OCI-M1 (cell line): ENCODE measurements at regions not wholly inside any gene's neighbourhood (a gene's known extent, or its start where the extent isn't known, plus 50 kb on each side); places are given as distances from the start of the nearest gene placed in this dataset.
"Not testable (repeated sequence)": the region's sequence is repeated elsewhere in the genome, so short reads cannot be mapped to it uniquely, and the experiment has no call there.

Source experiments
- DNase-seq: peaks from one replicate; lab custom pipeline; 2025; lab: John Stamatoyannopoulos, UW

- DNase-seq: no peak
These were observed 174.3 kb downstream of the CPS1 start for GRCh38 chr2:210730672-210731071.

- not testable (repeated sequence) for DNase-seq
These were observed 190.4 kb downstream of the CPS1 start for GRCh38 chr2:210746826-210747225.

GRCh38 chr2:210752532-210752931 lies 196.1 kb downstream of the CPS1 start:
- DNase-seq: no peak

- DNase-seq: no peak
These were observed 197.0 kb downstream of the CPS1 start for GRCh38 chr2:210753386-210753785.

GRCh38 chr2:210756855-210757254 lies 200.5 kb downstream of the CPS1 start:
- no peak for DNase-seq

GRCh38 chr2:210762604-210763588 lies 206.5 kb downstream of the CPS1 start:
- DNase-seq: no peak

- no peak for DNase-seq
These were observed 212.0 kb downstream of the CPS1 start for GRCh38 chr2:210768329-210768910.

- DNase-seq: no peak
These were observed 220.4 kb downstream of the CPS1 start for GRCh38 chr2:210776756-210777155.

GRCh38 chr2:210782222-210782621 lies 225.8 kb downstream of the CPS1 start:
- no peak for DNase-seq

- not testable (repeated sequence) for DNase-seq
These were observed 231.4 kb downstream of the CPS1 start for GRCh38 chr2:210787831-210788230.

- DNase-seq: no peak
These were observed 235.6 kb downstream of the CPS1 start for GRCh38 chr2:210792000-210792399.

GRCh38 chr2:210795506-210795905 lies 239.1 kb downstream of the CPS1 start:
- no peak for DNase-seq

- DNase-seq: peak; percentile 18
These were observed 241.8 kb downstream of the CPS1 start for GRCh38 chr2:210798180-210798579.

- no peak for DNase-seq
These were observed 258.0 kb downstream of the CPS1 start for GRCh38 chr2:210814251-210815025.

- DNase-seq: no peak
These were observed 260.4 kb downstream of the CPS1 start for GRCh38 chr2:210816769-210817168.

GRCh38 chr2:210818473-210818872 lies 262.1 kb downstream of the CPS1 start:
- DNase-seq: no peak

- DNase-seq: no peak
These were observed 277.0 kb downstream of the CPS1 start for GRCh38 chr2:210833403-210833802.

- DNase-seq: no peak
These were observed 282.6 kb downstream of the CPS1 start for GRCh38 chr2:210839034-210839433.

- DNase-seq: no peak
These were observed 283.1 kb downstream of the CPS1 start for GRCh38 chr2:210839450-210839849.

- DNase-seq: no peak
These were observed 286.5 kb downstream of the CPS1 start for GRCh38 chr2:210842896-210843295.

- DNase-seq: no peak
These were observed 287.6 kb downstream of the CPS1 start for GRCh38 chr2:210844016-210844415.

- peak; percentile 1 for DNase-seq
These were observed 302.9 kb downstream of the CPS1 start for GRCh38 chr2:210859314-210859713.

GRCh38 chr2:210860276-210860675 lies 303.9 kb downstream of the CPS1 start:
- DNase-seq: no peak
